GM12892 (cell line): ENCODE measurements at regions not wholly inside any gene's neighbourhood (a gene's known extent, or its start where the extent isn't known, plus 50 kb on each side); places are given as distances from the start of the nearest gene placed in this dataset.

Source experiments
- POLR2A ChIP-seq: IDR thresholded peaks from 2 replicates; pipeline ENCODE4 v1.6.1; 2011; ENCODE audit warnings: low read depth, low read length, control low read depth
- POLR2AphosphoS5 ChIP-seq: IDR thresholded peaks from 2 replicates; pipeline ENCODE4 v1.6.1; 2011; ENCODE audit warnings: low read depth, low read length, control low read depth
- TAF1 ChIP-seq: IDR thresholded peaks from 2 replicates; pipeline ENCODE4 v1.6.1; 2011; ENCODE audit warnings: low read depth, mild to moderate bottlenecking, control low read depth, low read length, borderline replicate concordance

- TF ChIP-seq POLR2AphosphoS5 (no peak), POLR2A (no peak), TAF1 (no peak)
Measured at GRCh38 chr14:87542288-87542687, 450.7 kb downstream of the GALC start.
